GM12874 (cell line): ENCODE measurements at regions not wholly inside any gene's neighbourhood (a gene's known extent, or its start where the extent isn't known, plus 50 kb on each side); places are given as distances from the start of the nearest gene placed in this dataset.

ENCODE experiments used
- CTCF ChIP-seq: IDR thresholded peaks from 2 replicates; pipeline ENCODE4 v1.5.1; 2011; ENCODE audit warnings: low read depth, mild to moderate bottlenecking, control low read depth, low read length, moderate library complexity; ENCODE audit not compliant: insufficient read depth

- no peak for TF ChIP-seq CTCF
Measured at GRCh38 chr4:20451986-20452385, 200.3 kb downstream of the SLIT2 start.

GRCh38 chr4:20454515-20454914 is 202.8 kb downstream of the SLIT2 start:
- TF ChIP-seq CTCF: no peak

GRCh38 chr4:20456407-20456806 is 204.7 kb downstream of the SLIT2 start:
- TF ChIP-seq CTCF: no peak

- no peak for TF ChIP-seq CTCF
Measured at GRCh38 chr4:20462426-20463175, 210.9 kb downstream of the SLIT2 start.

- no peak for TF ChIP-seq CTCF
Measured at GRCh38 chr4:20463176-20463430, 211.4 kb downstream of the SLIT2 start.

- no peak for TF ChIP-seq CTCF
Measured at GRCh38 chr4:20464381-20464780, 212.7 kb downstream of the SLIT2 start.

GRCh38 chr4:20474119-20474518 is 222.4 kb downstream of the SLIT2 start:
- no peak for TF ChIP-seq CTCF

- TF ChIP-seq CTCF: no peak
Measured at GRCh38 chr4:20478412-20478811, 221.8 kb upstream of the PACRGL start.
